ENCODE measurements at regions not wholly inside any gene's neighbourhood (a gene's known extent, or its start where the extent isn't known, plus 50 kb on each side); places are given as distances from the start of the nearest gene placed in this dataset.

DNA sequence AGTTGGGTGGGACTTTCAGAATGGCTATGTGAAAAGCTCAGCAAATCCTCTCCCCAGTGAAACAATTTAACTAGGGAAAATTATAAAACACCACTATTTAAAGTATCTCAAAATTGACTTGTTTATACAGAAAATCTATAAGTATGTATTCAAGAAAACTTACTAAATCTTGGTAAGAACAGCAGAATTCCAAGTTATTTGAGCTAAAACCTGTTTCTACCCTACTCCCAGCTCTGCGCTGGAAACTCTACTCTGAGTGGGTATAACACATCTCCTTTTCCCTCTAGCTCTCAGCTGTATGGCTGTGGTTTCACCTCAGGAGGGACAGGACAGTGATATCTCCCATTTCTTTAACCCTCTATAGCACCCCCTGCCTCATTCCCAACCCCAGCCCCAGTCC, 295.2 kb upstream of the POGK start:
- no peak overlapping the region for H3K27ac ChIP-seq (ENCODE audit: low read depth, low read length)
- no peaks in the 10 kb centered on the region for H3K79me2 ChIP-seq (ENCODE audit: control insufficient read depth in 1 of 2, insufficient read depth in 2 of 2, low read length in 2 of 2)
- no peak overlapping the region for H3K9ac ChIP-seq (replicated peaks in 1 of 4; ENCODE audit: extremely low read depth in 1 of 4, low read depth in 3 of 4, low read length in 3 of 4)
- no peak overlapping the region for H3K4ac ChIP-seq (replicated peaks; ENCODE audit: insufficient read length, low read depth, low read length)
- no peak overlapping the region for H2AFZ ChIP-seq (ENCODE audit: low read length)
- H3K36me3 ChIP-seq (ENCODE audit: control insufficient read depth in 2 of 4, insufficient read depth in 4 of 4, low read length in 3 of 4) = no peaks in the 10 kb centered on the region
- no peak overlapping the region for H2BK120ac ChIP-seq (replicated peaks; ENCODE audit: low read depth, low read length)
- H3K4me3 ChIP-seq (ENCODE audit: extremely low read depth in 1 of 4, insufficient read depth in 2 of 4, low read depth in 3 of 4, low read length in 4 of 4) = no peak overlapping the region
- 100% methylated on average over 1 of the region's 1 CpG; no CpG with 5 or more reads in 1 of the 2 experiments for WGBS, 2 experiments (ENCODE audit: extremely low coverage in 1 of 2, insufficient coverage in 1 of 2, insufficient read length in 1 of 2, insufficient replicate concordance in 2 of 2, low coverage in 1 of 2, low lambda C conversion rate in 2 of 2, missing lambda C conversion rate in 1 of 2)
- no peak overlapping the region for H4K5ac ChIP-seq (ENCODE audit: insufficient read length, low read depth, low read length)
- ChIA-PET POLR2A (ENCODE audit: partially characterized antibody) (no interaction called here), CTCF (ENCODE audit: partially characterized antibody) (interaction anchor here (0.9 to 1.1 kb wide), 2 partner anchors 10 to 17 kb away, joined by 3 to 4 read pairs; no protein-coding TSS in a partner anchor)
- H3K4me2 ChIP-seq (ENCODE audit: insufficient read depth in 1 of 2, low read depth in 2 of 2, low read length in 2 of 2) = no peak overlapping the region
- TF ChIP-seq RAD21 (IDR thresholded peaks at IDR 0.05 in 1 of 2, conservative IDR thresholded peaks at IDR 0.05 in 1 of 2; ENCODE audit: low read depth in 2 of 2, low read length in 2 of 2) (no peak), FOSL1 (IDR thresholded peaks at IDR 0.05; ENCODE audit: insufficient read depth, low read depth, low read length) (no peak), TEAD4 (IDR thresholded peaks at IDR 0.05; ENCODE audit: low read depth, low read length) (no peak)
- no peaks in the 10 kb centered on the region for H4K20me1 ChIP-seq (replicated peaks in 1 of 2; ENCODE audit: control insufficient read depth in 1 of 2, insufficient read depth in 2 of 2, low read length in 2 of 2)
- no peak overlapping the region for H4K8ac ChIP-seq (ENCODE audit: extremely low read depth, insufficient read depth, low read length)
- H4K91ac ChIP-seq (replicated peaks; ENCODE audit: insufficient read length, low read length) = no peak overlapping the region
- H2BK5ac ChIP-seq (ENCODE audit: low read depth, low read length) = no peak overlapping the region
- no peaks in the 10 kb centered on the region for H3K27me3 ChIP-seq (replicated peaks in 1 of 4; ENCODE audit: control insufficient read depth in 3 of 4, extremely low read depth in 1 of 4, insufficient read depth in 3 of 4, low read length in 3 of 4)
- FAIRE-seq (no peak), DNase-seq (ENCODE audit: low read depth in 1 of 2, low spot score in 2 of 2) (no peak)
- H2BK20ac ChIP-seq (ENCODE audit: low read length) = no peak overlapping the region
- no peak overlapping the region for H2BK12ac ChIP-seq (ENCODE audit: low read depth, low read length)
- no peak overlapping the region for H3K23ac ChIP-seq (ENCODE audit: insufficient read length)
- no peaks in the 10 kb centered on the region for H3K4me1 ChIP-seq (replicated peaks in 1 of 4; ENCODE audit: control insufficient read depth in 3 of 4, insufficient read depth in 4 of 4, low read length in 3 of 4)
- peaks cover 0 to 2% of the 10 kb centered on the region in 2 experiments; a peak in 1 of 4 replicates for H3K9me3 ChIP-seq (ENCODE audit: insufficient read depth in 2 of 2, low read depth in 1 of 2, low read length in 1 of 2)
- H3K18ac ChIP-seq (ENCODE audit: extremely low read depth, low read length) = no peak overlapping the region
- no peak overlapping the region for H2AK5ac ChIP-seq (ENCODE audit: low read depth, low read length)
- H3K23me2 ChIP-seq (ENCODE audit: low read depth, low read length) = no peaks in the 10 kb centered on the region
- H3K56ac ChIP-seq (replicated peaks; ENCODE audit: insufficient read length, low read depth, low read length) = no peak overlapping the region
- no peak overlapping the region for H2BK15ac ChIP-seq (ENCODE audit: low read length)
- H3K14ac ChIP-seq (ENCODE audit: insufficient read length) = no peak overlapping the region
- H3K79me1 ChIP-seq (ENCODE audit: low read depth, low read length) = no peaks in the 10 kb centered on the region

Data from H1 (cell line).